ENCODE measurements at regions not wholly inside any gene's neighbourhood (a gene's known extent, or its start where the extent isn't known, plus 50 kb on each side); places are given as distances from the start of the nearest gene placed in this dataset.

GRCh38 chr2:16064745-16065144, 124.4 kb downstream of the MYCN start:
- Histone ChIP-seq H3K27me3 (no peaks in the 10 kb centered on the region), H3K4me3 (no peak overlapping the region), H3K27ac (no peak overlapping the region), H3K4me1 (no peaks in the 10 kb centered on the region), H3K36me3 (no peaks in the 10 kb centered on the region), H3K9me3 (no peaks in the 10 kb centered on the region)
- intact Hi-C loops (cut with DNase I), result no loop called here
- no peak for DNase-seq (ENCODE audit: extremely low spot score in 2 of 2)
- no peak for TF ChIP-seq POLR2AphosphoS5 (IDR thresholded peaks at IDR 0.05; ENCODE audit: insufficient read depth in 1 of 2, low read depth in 1 of 2)
- no peak for TF ChIP-seq CTCF (IDR thresholded peaks at IDR 0.05)
- TF ChIP-seq POLR2A (IDR thresholded peaks at IDR 0.05), result no peak

GRCh38 chr2:16063955-16064633, 123.7 kb downstream of the MYCN start:
- TF ChIP-seq CTCF (IDR thresholded peaks at IDR 0.05) (no peak), POLR2AphosphoS5 (IDR thresholded peaks at IDR 0.05; ENCODE audit: insufficient read depth in 1 of 2, low read depth in 1 of 2) (no peak), POLR2A (IDR thresholded peaks at IDR 0.05) (no peak)
- H3K9me3 ChIP-seq, result no peaks in the 10 kb centered on the region
- intact Hi-C loops (cut with DNase I), result no loop called here
- DNase-seq (ENCODE audit: extremely low spot score in 2 of 2), result no peak
- H3K4me3 ChIP-seq, result no peak overlapping the region
- H3K27me3 ChIP-seq, result no peaks in the 10 kb centered on the region
- no peaks in the 10 kb centered on the region for H3K4me1 ChIP-seq
- no peak overlapping the region for H3K27ac ChIP-seq
- no peaks in the 10 kb centered on the region for H3K36me3 ChIP-seq

DNA sequence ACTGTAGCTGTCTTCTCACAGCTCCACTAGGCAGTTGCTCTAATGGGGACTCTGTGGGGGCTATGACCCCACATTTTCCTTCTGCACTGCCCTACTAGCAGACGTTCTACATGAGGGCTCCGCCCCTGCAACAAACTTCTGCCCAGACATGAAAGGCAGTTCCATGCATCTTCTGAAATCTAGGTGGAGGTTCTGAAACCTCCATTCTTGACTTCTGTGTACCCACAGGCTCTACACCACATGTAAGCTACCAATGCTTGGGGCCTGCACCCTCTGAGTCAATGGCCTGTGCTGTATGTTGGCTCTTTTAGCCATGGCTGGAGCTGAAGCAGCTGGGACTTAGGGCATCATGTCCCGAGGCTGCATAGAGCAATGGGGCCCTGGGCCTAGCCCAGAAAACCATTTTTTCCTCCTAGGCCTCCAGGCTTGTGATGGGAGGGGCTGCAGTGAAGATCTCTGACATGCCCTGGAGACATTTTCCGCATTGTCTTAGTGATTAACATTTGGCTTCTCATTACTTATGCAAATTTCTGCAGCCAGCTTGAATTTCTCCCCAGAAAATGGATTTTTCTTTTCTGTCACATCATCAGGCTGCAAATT, 123.0 kb downstream of the MYCN start:
- intact Hi-C loops (cut with DNase I), result no loop called here
- no peaks in the 10 kb centered on the region for H3K9me3 ChIP-seq
- no peak for DNase-seq (ENCODE audit: extremely low spot score in 2 of 2)

GRCh38 chr2:16062471-16063250, 122.3 kb downstream of the MYCN start:
- no peak for TF ChIP-seq POLR2AphosphoS5 (IDR thresholded peaks at IDR 0.05; ENCODE audit: insufficient read depth in 1 of 2, low read depth in 1 of 2)
- no peak for TF ChIP-seq POLR2A (IDR thresholded peaks at IDR 0.05)
- no peak for TF ChIP-seq CTCF (IDR thresholded peaks at IDR 0.05)
- no peak overlapping the region for H3K27ac ChIP-seq
- no peaks in the 10 kb centered on the region for H3K27me3 ChIP-seq
- no peaks in the 10 kb centered on the region for H3K9me3 ChIP-seq
- H3K36me3 ChIP-seq, result no peaks in the 10 kb centered on the region
- no peak overlapping the region for H3K4me3 ChIP-seq
- intact Hi-C loops (cut with DNase I), result no loop called here
- DNase-seq (ENCODE audit: extremely low spot score in 2 of 2), result no peak
- no peaks in the 10 kb centered on the region for H3K4me1 ChIP-seq

More for the DNA sequence above, 123.0 kb downstream of the MYCN start:
- Histone ChIP-seq H3K27ac (no peak overlapping the region), H3K36me3 (no peaks in the 10 kb centered on the region), H3K4me3 (no peak overlapping the region), H3K4me1 (no peaks in the 10 kb centered on the region), H3K27me3 (no peaks in the 10 kb centered on the region)
- TF ChIP-seq CTCF (IDR thresholded peaks at IDR 0.05), result no peak
- TF ChIP-seq POLR2A (IDR thresholded peaks at IDR 0.05), result no peak
- TF ChIP-seq POLR2AphosphoS5 (IDR thresholded peaks at IDR 0.05; ENCODE audit: insufficient read depth in 1 of 2, low read depth in 1 of 2), result no peak
